ENCODE measurements at regions not wholly inside any gene's neighbourhood (a gene's known extent, or its start where the extent isn't known, plus 50 kb on each side); places are given as distances from the start of the nearest gene placed in this dataset.

GRCh38 chr3:118400886-118401285 is 633.8 kb downstream of the IGSF11 start:
- no peak for DNase-seq (ENCODE audit: low read depth in 1 of 2, low spot score in 2 of 2)
- Histone ChIP-seq H2BK5ac (ENCODE audit: low read depth, low read length) (no peak overlapping the region), H3K4ac (replicated peaks; ENCODE audit: insufficient read length, low read depth, low read length) (no peak overlapping the region), H2BK15ac (ENCODE audit: low read length) (no peak overlapping the region), H3K23ac (ENCODE audit: insufficient read length) (no peak overlapping the region), H2AFZ (ENCODE audit: low read length) (no peak overlapping the region), H4K5ac (ENCODE audit: insufficient read length, low read depth, low read length) (no peak overlapping the region), H2BK12ac (ENCODE audit: low read depth, low read length) (no peak overlapping the region), H3K27me3 (replicated peaks in 1 of 4; ENCODE audit: control insufficient read depth in 3 of 4, extremely low read depth in 1 of 4, insufficient read depth in 3 of 4, low read length in 3 of 4) (no peaks in the 10 kb centered on the region), H2BK120ac (replicated peaks; ENCODE audit: low read depth, low read length) (no peak overlapping the region), H3K14ac (ENCODE audit: insufficient read length) (no peak overlapping the region), H2AK5ac (ENCODE audit: low read depth, low read length) (no peak overlapping the region), H3K9me3 (ENCODE audit: insufficient read depth in 2 of 2, low read depth in 1 of 2, low read length in 1 of 2) (no peaks in the 10 kb centered on the region), H4K91ac (replicated peaks; ENCODE audit: insufficient read length, low read length) (no peak overlapping the region), H4K8ac (ENCODE audit: extremely low read depth, insufficient read depth, low read length) (no peak overlapping the region), H2BK20ac (ENCODE audit: low read length) (no peak overlapping the region), H4K20me1 (replicated peaks in 1 of 2; ENCODE audit: control insufficient read depth in 1 of 2, insufficient read depth in 2 of 2, low read length in 2 of 2) (no peaks in the 10 kb centered on the region), H3K56ac (replicated peaks; ENCODE audit: insufficient read length, low read depth, low read length) (no peak overlapping the region), H3K9ac (replicated peaks in 1 of 4; ENCODE audit: extremely low read depth in 1 of 4, low read depth in 3 of 4, low read length in 3 of 4) (no peak overlapping the region), H3K27ac (ENCODE audit: low read depth, low read length) (no peak overlapping the region), H3K23me2 (ENCODE audit: low read depth, low read length) (no peaks in the 10 kb centered on the region), H3K4me3 (ENCODE audit: extremely low read depth in 1 of 4, insufficient read depth in 2 of 4, low read depth in 3 of 4, low read length in 4 of 4) (no peak overlapping the region), H3K36me3 (ENCODE audit: control insufficient read depth in 2 of 4, insufficient read depth in 4 of 4, low read length in 3 of 4) (no peaks in the 10 kb centered on the region), H3K4me1 (replicated peaks in 1 of 4; ENCODE audit: control insufficient read depth in 3 of 4, insufficient read depth in 4 of 4, low read length in 3 of 4) (no peaks in the 10 kb centered on the region), H3K79me1 (ENCODE audit: low read depth, low read length) (no peaks in the 10 kb centered on the region), H3K79me2 (ENCODE audit: control insufficient read depth in 1 of 2, insufficient read depth in 2 of 2, low read length in 2 of 2) (no peaks in the 10 kb centered on the region), H3K18ac (ENCODE audit: extremely low read depth, low read length) (no peak overlapping the region), H3K4me2 (ENCODE audit: insufficient read depth in 1 of 2, low read depth in 2 of 2, low read length in 2 of 2) (no peak overlapping the region)
- 82% methylated on average over 1 of the region's 1 CpG; no CpG with 5 or more reads in 1 of the 2 experiments for WGBS, 2 experiments (ENCODE audit: extremely low coverage in 1 of 2, insufficient coverage in 1 of 2, insufficient read length in 1 of 2, insufficient replicate concordance in 2 of 2, low coverage in 1 of 2, low lambda C conversion rate in 2 of 2, missing lambda C conversion rate in 1 of 2)
- no peak for FAIRE-seq
- CTCF ChIA-PET (ENCODE audit: partially characterized antibody) = no interaction called here
- no peak for TF ChIP-seq KDM5A (IDR thresholded peaks at IDR 0.05; ENCODE audit: low read length)
- POLR2A ChIA-PET (ENCODE audit: partially characterized antibody) = no interaction called here
